Posterior cingulate gyrus (tissue), 11 donors: ENCODE measurements at regions not wholly inside any gene's neighbourhood (a gene's known extent, or its start where the extent isn't known, plus 50 kb on each side); places are given as distances from the start of the nearest gene placed in this dataset.

Experiments used
- DNase-seq, 10 donors: peaks; one replicate each; pipeline versions ENCODE4 v3.0.0 to v3.0.0-alpha.2; 2020 to 2021; ENCODE audit warnings: mixed read lengths in 3 of 10
- intact Hi-C: fragments of 100-400 bp; cut with DNase I; formaldehyde crosslinking; loops from one replicate; pipeline ENCODE4 v1.15.1; 2023

GRCh38 chr10:124268976-124269375 is 149.7 kb downstream of the OAT start:
- DNase-seq, result peak in 2 of 10 donors; percentile 18
- intact Hi-C loops, result loop anchor here (10.0 kb wide), 1 partner anchor 96 kb away; no protein-coding TSS in a partner anchor

GRCh38 chr10:124267911-124268549 is 150.7 kb downstream of the OAT start:
- peak in 2 of 10 donors; percentile 33 to 51 for DNase-seq
- intact Hi-C loops, result loop anchor here (10.0 kb wide), 1 partner anchor 97 kb away; no protein-coding TSS in a partner anchor

- peak in 3 of 10 donors; percentile 21 to 62 (median 58) for DNase-seq
- intact Hi-C loops, result loop anchor here (10.0 kb wide), 1 partner anchor 97 kb away; no protein-coding TSS in a partner anchor
These were observed 151.4 kb downstream of the OAT start for GRCh38 chr10:124267231-124267885.

GRCh38 chr10:124266468-124267230 is 152.1 kb downstream of the OAT start:
- intact Hi-C loops, result loop anchor here (10.0 kb wide), 1 partner anchor 98 kb away; no protein-coding TSS in a partner anchor
- DNase-seq, result peak in 2 of 10 donors; percentile 39 to 68

GRCh38 chr10:124265776-124266467 is 152.8 kb downstream of the OAT start:
- DNase-seq, result peak in 2 of 10 donors; percentile 55 to 72
- intact Hi-C loops, result loop anchor here (10.0 kb wide), 1 partner anchor 99 kb away; no protein-coding TSS in a partner anchor

GRCh38 chr10:124265391-124265745 is 153.4 kb downstream of the OAT start:
- DNase-seq, result peak in 1 of 10 donors; percentile 22
- intact Hi-C loops, result loop anchor here (10.0 kb wide), 1 partner anchor 99 kb away; no protein-coding TSS in a partner anchor

GRCh38 chr10:124264711-124265390 is 153.9 kb downstream of the OAT start:
- intact Hi-C loops, result loop anchor here (10.0 kb wide), 1 partner anchor 100 kb away; no protein-coding TSS in a partner anchor
- DNase-seq, result peak in 2 of 10 donors; percentile 60 to 79

GRCh38 chr10:124264271-124264670 is 154.5 kb downstream of the OAT start:
- DNase-seq, result peak in 2 of 10 donors; percentile 60 to 80

GRCh38 chr10:124263726-124264125 is 155.0 kb downstream of the OAT start:
- intact Hi-C loops, result loop anchor here (10.0 kb wide), 1 partner anchor 101 kb away; no protein-coding TSS in a partner anchor
- peak in 2 of 10 donors; percentile 34 to 57 for DNase-seq

More at GRCh38 chr10:124264271-124264670, 154.5 kb downstream of the OAT start:
- intact Hi-C loops, result loop anchor here (10.0 kb wide), 1 partner anchor 101 kb away; no protein-coding TSS in a partner anchor

- intact Hi-C loops, result loop anchor here (10.0 kb wide), 1 partner anchor 102 kb away; no protein-coding TSS in a partner anchor
These were observed 155.8 kb downstream of the OAT start for GRCh38 chr10:124262971-124263370.

GRCh38 chr10:124262234-124262865 is 156.4 kb downstream of the OAT start:
- DNase-seq, result peak in 2 of 10 donors; percentile 28 to 62
- intact Hi-C loops, result loop anchor here (10.0 kb wide), 1 partner anchor 102 kb away; no protein-coding TSS in a partner anchor

More at GRCh38 chr10:124262971-124263370, 155.8 kb downstream of the OAT start:
- DNase-seq, result peak in 2 of 10 donors; percentile 64 to 68

- intact Hi-C loops, result no loop called here
- peak in 1 of 10 donors; percentile 25 for DNase-seq
These were observed 159.4 kb downstream of the OAT start for GRCh38 chr10:124259139-124259825.

GRCh38 chr10:124257781-124258180 is 160.9 kb downstream of the OAT start:
- intact Hi-C loops, result no loop called here

GRCh38 chr10:124256151-124256550 is 162.6 kb downstream of the OAT start:
- intact Hi-C loops, result no loop called here
- peak in 1 of 10 donors; percentile 53 for DNase-seq

More at GRCh38 chr10:124257781-124258180, 160.9 kb downstream of the OAT start:
- no peak for DNase-seq

GRCh38 chr10:124255556-124255955 is 162.2 kb upstream of the CHST15 start:
- intact Hi-C loops, result no loop called here
- DNase-seq, result peak in 1 of 10 donors; percentile 9

- no peak for DNase-seq
These were observed 161.1 kb upstream of the CHST15 start for GRCh38 chr10:124254490-124254889.

GRCh38 chr10:124253006-124253405 is 159.6 kb upstream of the CHST15 start:
- intact Hi-C loops, result no loop called here
- no peak for DNase-seq

More at GRCh38 chr10:124254490-124254889, 161.1 kb upstream of the CHST15 start:
- intact Hi-C loops, result no loop called here
